GM23338 (cell line): ENCODE measurements at regions not wholly inside any gene's neighbourhood (a gene's known extent, or its start where the extent isn't known, plus 50 kb on each side); places are given as distances from the start of the nearest gene placed in this dataset.

Experiments
- ATAC-seq: fragments of 200-7000 bp; cut with Tn5 transposase; 3 replicates; pipeline ENCODE4 v1.9.1; 2020
- DNase-seq: peaks from one replicate; pipeline ENCODE4 v3.0.0-alpha.2; 2015; ENCODE audit warnings: low spot score
- H2AFZ ChIP-seq: fragments of 200-600 bp; sonication (generic); 2 replicates; pipeline ENCODE4 v1.8.0; 2016; ENCODE audit warnings: antibody characterized with exemption, mild to moderate bottlenecking, moderate library complexity
- H3F3A ChIP-seq: fragments of 200-600 bp; sonication (generic); replicated peaks from 2 replicates; pipeline ENCODE4 v1.8.0; 2017; ENCODE audit warnings: antibody characterized with exemption, mixed run types, low read depth
- H3K27ac ChIP-seq: fragments of 200-600 bp; sonication (generic); 2 replicates; pipeline ENCODE4 v1.6.1; 2016; ENCODE audit warnings: low read depth
- H3K27me3 ChIP-seq: fragments of 200-600 bp; sonication (generic); 2 replicates; pipeline ENCODE4 v1.8.0; 2016; ENCODE audit warnings: mild to moderate bottlenecking, mixed run types, moderate library complexity; ENCODE audit not compliant: insufficient read depth
- H3K36me3 ChIP-seq: fragments of 200-600 bp; sonication (generic); 2 replicates; pipeline ENCODE4 v1.8.0; 2016; ENCODE audit warnings: mild to moderate bottlenecking; ENCODE audit not compliant: insufficient read depth
- H3K4me1 ChIP-seq: fragments of 200-600 bp; sonication (generic); 2 replicates; pipeline ENCODE4 v1.8.0; 2016; ENCODE audit warnings: mild to moderate bottlenecking, moderate library complexity; ENCODE audit not compliant: insufficient read depth
- H3K4me2 ChIP-seq: fragments of 200-600 bp; sonication (generic); 2 replicates; pipeline ENCODE4 v1.7.1; 2017; ENCODE audit warnings: mixed run types
- H3K4me3 ChIP-seq: fragments of 200-600 bp; sonication (generic); 2 replicates; pipeline ENCODE4 v1.6.1; 2016; ENCODE audit warnings: mixed run types
- H3K79me2 ChIP-seq: fragments of 200-600 bp; sonication (generic); replicated peaks from 2 replicates; pipeline ENCODE4 v1.8.0; 2017; ENCODE audit warnings: mild to moderate bottlenecking; ENCODE audit not compliant: insufficient read depth
- H3K9me2 ChIP-seq: fragments of 200-600 bp; sonication (generic); 2 replicates; pipeline ENCODE4 v1.8.0; 2017; ENCODE audit not compliant: insufficient read depth
- H4K20me1 ChIP-seq: fragments of 200-600 bp; sonication (generic); replicated peaks from 2 replicates; pipeline ENCODE4 v1.8.0; 2017; ENCODE audit warnings: mild to moderate bottlenecking; ENCODE audit not compliant: insufficient read depth
- H3K27ac Mint-ChIP-seq: 2 replicates; pipeline ENCODE4 v1.8.0; 2020; ENCODE audit warnings: inconsistent platforms, mild to moderate bottlenecking, moderate library complexity, mixed read lengths
- H3K27me3 Mint-ChIP-seq: 3 replicates; pipeline ENCODE4 v1.8.0; 2022; ENCODE audit warnings: low read depth, mild to moderate bottlenecking, moderate library complexity, mixed read lengths, inconsistent platforms; ENCODE audit not compliant: insufficient read depth, poor library complexity
- H3K36me3 Mint-ChIP-seq: 3 replicates; pipeline ENCODE4 v1.8.0; 2021; ENCODE audit warnings: low read depth, mild to moderate bottlenecking, inconsistent platforms, moderate library complexity, mixed read lengths
- H3K4me1 Mint-ChIP-seq: 3 replicates; pipeline ENCODE4 v1.8.0; 2020; ENCODE audit warnings: mild to moderate bottlenecking, inconsistent platforms, mixed read lengths
- H3K4me3 Mint-ChIP-seq: 3 replicates; pipeline ENCODE4 v1.8.0; 2021; ENCODE audit warnings: moderate library complexity, mild to moderate bottlenecking, inconsistent platforms, mixed read lengths
- H3K9me3 Mint-ChIP-seq: 3 replicates; pipeline ENCODE4 v1.8.0; 2020; ENCODE audit warnings: moderate library complexity, mild to moderate bottlenecking, inconsistent platforms, mixed read lengths
- CREB1 ChIP-seq: fragments of 250-450 bp; sonication (Bioruptor Pico); IDR thresholded peaks from 2 replicates; pipeline ENCODE4 v1.5.0; 2020; ENCODE audit warnings: low read depth, mild to moderate bottlenecking, moderate library complexity
- CTCF ChIP-seq, 2 experiments: fragments of 200-600 bp in 1 of 2; sonication (generic) in 1 of 2; conservative IDR thresholded peaks; 2 replicates each; pipeline versions ENCODE4 v1.5.1 to v1.6.1; 2016 to 2017; ENCODE audit warnings: antibody characterized with exemption in 2 of 2, low read depth in 2 of 2, mild to moderate bottlenecking in 2 of 2, moderate library complexity in 1 of 2
- EZH2 ChIP-seq: fragments of 200-600 bp; sonication (generic); IDR thresholded peaks from one replicate; pipeline ENCODE4 v1.8.0; 2017; ENCODE audit warnings: antibody characterized with exemption, mild to moderate bottlenecking, low read depth; ENCODE audit not compliant: unreplicated experiment
- EZH2phosphoT487 ChIP-seq: fragments of 200-600 bp; sonication (generic); IDR thresholded peaks from one replicate; pipeline ENCODE4 v1.8.1; 2018; ENCODE audit warnings: antibody characterized with exemption; ENCODE audit not compliant: unreplicated experiment
- NANOG ChIP-seq: IDR thresholded peaks from 2 replicates; pipeline ENCODE4 v1.6.1; 2016; ENCODE audit warnings: antibody characterized with exemption, borderline replicate concordance
- POLR2AphosphoS5 ChIP-seq: IDR thresholded peaks from 2 replicates; pipeline ENCODE4 v1.6.1; 2016; ENCODE audit warnings: antibody characterized with exemption, low read depth
- STAT1 ChIP-seq: IDR thresholded peaks from one replicate; pipeline ENCODE4 v1.6.1; 2016; ENCODE audit warnings: antibody characterized with exemption; ENCODE audit not compliant: unreplicated experiment
- ZNF114 ChIP-seq: fragments of 250-450 bp; sonication (Bioruptor Pico); IDR thresholded peaks from 2 replicates; pipeline ENCODE4 v1.5.0; 2020; ENCODE audit warnings: mild to moderate bottlenecking, moderate library complexity
- ZNF331 ChIP-seq: fragments of 250-450 bp; sonication (Bioruptor Pico); IDR thresholded peaks from 2 replicates; pipeline ENCODE4 v1.5.0; 2020; ENCODE audit warnings: low read depth, mild to moderate bottlenecking, moderate library complexity
- TF ChIP-seq, protein P1 (sequence below): IDR thresholded peaks from one replicate; pipeline ENCODE4 v1.6.1; 2018; ENCODE audit warnings: antibody characterized with exemption; ENCODE audit not compliant: unreplicated experiment
- TF ChIP-seq, protein P2 (sequence below): IDR thresholded peaks from 2 replicates; pipeline ENCODE4 v1.6.1; 2016; ENCODE audit warnings: antibody characterized with exemption

DNA sequence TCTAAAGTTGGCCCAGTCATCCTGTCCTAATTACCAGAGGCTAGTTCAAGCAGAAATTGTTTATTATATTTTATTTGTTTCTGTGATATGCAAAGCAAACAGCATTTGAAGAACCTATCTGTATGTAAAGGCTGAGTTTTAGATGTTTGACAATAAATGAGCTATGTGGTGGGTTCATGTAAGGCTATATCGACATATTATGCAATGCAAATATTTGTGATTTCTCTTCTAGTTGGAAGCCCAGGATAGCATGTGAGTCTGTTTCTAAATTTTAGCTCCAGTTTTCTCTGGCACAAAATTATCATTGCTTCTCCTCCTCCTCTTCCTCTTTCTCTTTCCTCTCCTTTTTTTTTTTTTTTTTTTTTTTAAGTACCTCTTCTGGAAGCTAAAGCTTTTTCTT lies 263.2 kb upstream of the LMCD1 start:
- no peaks in the 10 kb centered on the region for H3K36me3 Mint-ChIP-seq
- no peak overlapping the region for H3K4me2 ChIP-seq
- no peaks in the 10 kb centered on the region for H3K27me3 Mint-ChIP-seq
- no peaks in the 10 kb centered on the region for H3F3A ChIP-seq
- no peaks in the 10 kb centered on the region for H3K36me3 ChIP-seq
- H3K4me3 ChIP-seq = no peak overlapping the region
- H3K4me3 Mint-ChIP-seq = no peak overlapping the region
- no peaks in the 10 kb centered on the region for H3K27me3 ChIP-seq
- TF ChIP-seq ZNF331 (CRISPR knock-in tag) (no peak), CTCF (conservative IDR thresholded peaks at IDR 0.05; ENCODE audit: low read depth in 2 of 2) (no peak), EZH2phosphoT487 (no peak), ZNF114 (no peak), STAT1 (no peak), EZH2 (no peak)
- TF ChIP-seq, protein P1, sequence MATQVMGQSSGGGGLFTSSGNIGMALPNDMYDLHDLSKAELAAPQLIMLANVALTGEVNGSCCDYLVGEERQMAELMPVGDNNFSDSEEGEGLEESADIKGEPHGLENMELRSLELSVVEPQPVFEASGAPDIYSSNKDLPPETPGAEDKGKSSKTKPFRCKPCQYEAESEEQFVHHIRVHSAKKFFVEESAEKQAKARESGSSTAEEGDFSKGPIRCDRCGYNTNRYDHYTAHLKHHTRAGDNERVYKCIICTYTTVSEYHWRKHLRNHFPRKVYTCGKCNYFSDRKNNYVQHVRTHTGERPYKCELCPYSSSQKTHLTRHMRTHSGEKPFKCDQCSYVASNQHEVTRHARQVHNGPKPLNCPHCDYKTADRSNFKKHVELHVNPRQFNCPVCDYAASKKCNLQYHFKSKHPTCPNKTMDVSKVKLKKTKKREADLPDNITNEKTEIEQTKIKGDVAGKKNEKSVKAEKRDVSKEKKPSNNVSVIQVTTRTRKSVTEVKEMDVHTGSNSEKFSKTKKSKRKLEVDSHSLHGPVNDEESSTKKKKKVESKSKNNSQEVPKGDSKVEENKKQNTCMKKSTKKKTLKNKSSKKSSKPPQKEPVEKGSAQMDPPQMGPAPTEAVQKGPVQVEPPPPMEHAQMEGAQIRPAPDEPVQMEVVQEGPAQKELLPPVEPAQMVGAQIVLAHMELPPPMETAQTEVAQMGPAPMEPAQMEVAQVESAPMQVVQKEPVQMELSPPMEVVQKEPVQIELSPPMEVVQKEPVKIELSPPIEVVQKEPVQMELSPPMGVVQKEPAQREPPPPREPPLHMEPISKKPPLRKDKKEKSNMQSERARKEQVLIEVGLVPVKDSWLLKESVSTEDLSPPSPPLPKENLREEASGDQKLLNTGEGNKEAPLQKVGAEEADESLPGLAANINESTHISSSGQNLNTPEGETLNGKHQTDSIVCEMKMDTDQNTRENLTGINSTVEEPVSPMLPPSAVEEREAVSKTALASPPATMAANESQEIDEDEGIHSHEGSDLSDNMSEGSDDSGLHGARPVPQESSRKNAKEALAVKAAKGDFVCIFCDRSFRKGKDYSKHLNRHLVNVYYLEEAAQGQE = no peak
- no peak overlapping the region for H3K27ac Mint-ChIP-seq
- no peaks in the 10 kb centered on the region; the same call in 1 of the 3 replicates for H3K9me3 Mint-ChIP-seq
- H3K9me2 ChIP-seq = no peaks in the 10 kb centered on the region
- H3K4me1 ChIP-seq = peaks cover 10% of the 10 kb centered on the region; the same call in 1 of the 2 replicates
- H3K4me1 Mint-ChIP-seq = peaks cover 10% of the 10 kb centered on the region; the same call in 2 of the 3 replicates
- no peak for DNase-seq
- H3K27ac ChIP-seq = no peak overlapping the region
- H4K20me1 ChIP-seq = no peaks in the 10 kb centered on the region
- H2AFZ ChIP-seq = no peak overlapping the region
- no peaks in the 10 kb centered on the region for H3K79me2 ChIP-seq
- no peak for ATAC-seq

GRCh38 chr3:8239095-8239494 lies 262.5 kb upstream of the LMCD1 start:
- no peaks in the 10 kb centered on the region for H3K27me3 Mint-ChIP-seq
- H3K4me1 ChIP-seq = peaks cover 7% of the 10 kb centered on the region; the same call in 1 of the 2 replicates

More at GRCh38 chr3:8239095-8239494, 262.5 kb upstream of the LMCD1 start:
- no peak overlapping the region for H2AFZ ChIP-seq
- no peaks in the 10 kb centered on the region for H3K79me2 ChIP-seq
- Mint-ChIP-seq H3K27ac (no peak overlapping the region), H3K36me3 (peaks cover 4% of the 10 kb centered on the region; the same call in 1 of the 3 replicates), H3K9me3 (no peaks in the 10 kb centered on the region; the same call in 1 of the 3 replicates), H3K4me1 (peaks cover 10% of the 10 kb centered on the region; the same call in 2 of the 3 replicates), H3K4me3 (no peak overlapping the region)
- ATAC-seq = no peak
- no peaks in the 10 kb centered on the region for H3F3A ChIP-seq
- H3K4me3 ChIP-seq = no peak overlapping the region
- H3K27ac ChIP-seq = no peak overlapping the region
- H3K36me3 ChIP-seq = no peaks in the 10 kb centered on the region
- no peak overlapping the region for H3K4me2 ChIP-seq
- no peaks in the 10 kb centered on the region for H3K9me2 ChIP-seq
- no peak for DNase-seq
- TF ChIP-seq NANOG = no peak
- TF ChIP-seq, protein P2, sequence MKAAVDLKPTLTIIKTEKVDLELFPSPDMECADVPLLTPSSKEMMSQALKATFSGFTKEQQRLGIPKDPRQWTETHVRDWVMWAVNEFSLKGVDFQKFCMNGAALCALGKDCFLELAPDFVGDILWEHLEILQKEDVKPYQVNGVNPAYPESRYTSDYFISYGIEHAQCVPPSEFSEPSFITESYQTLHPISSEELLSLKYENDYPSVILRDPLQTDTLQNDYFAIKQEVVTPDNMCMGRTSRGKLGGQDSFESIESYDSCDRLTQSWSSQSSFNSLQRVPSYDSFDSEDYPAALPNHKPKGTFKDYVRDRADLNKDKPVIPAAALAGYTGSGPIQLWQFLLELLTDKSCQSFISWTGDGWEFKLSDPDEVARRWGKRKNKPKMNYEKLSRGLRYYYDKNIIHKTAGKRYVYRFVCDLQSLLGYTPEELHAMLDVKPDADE = no peak
- TF ChIP-seq ZNF114 = no peak
- TF ChIP-seq, protein P1 = no peak
- TF ChIP-seq ZNF331 (CRISPR knock-in tag) = no peak
- no peak for TF ChIP-seq CREB1 (CRISPR knock-in tag)
- TF ChIP-seq POLR2AphosphoS5 = no peak
- no peak for TF ChIP-seq EZH2
- H4K20me1 ChIP-seq = no peaks in the 10 kb centered on the region
- no peaks in the 10 kb centered on the region for H3K27me3 ChIP-seq
